ENCODE measurements at regions not wholly inside any gene's neighbourhood (a gene's known extent, or its start where the extent isn't known, plus 50 kb on each side); places are given as distances from the start of the nearest gene placed in this dataset.
"Not testable (repeated sequence)": the region's sequence is repeated elsewhere in the genome, so short reads cannot be mapped to it uniquely, and the experiment has no call there.

DNA sequence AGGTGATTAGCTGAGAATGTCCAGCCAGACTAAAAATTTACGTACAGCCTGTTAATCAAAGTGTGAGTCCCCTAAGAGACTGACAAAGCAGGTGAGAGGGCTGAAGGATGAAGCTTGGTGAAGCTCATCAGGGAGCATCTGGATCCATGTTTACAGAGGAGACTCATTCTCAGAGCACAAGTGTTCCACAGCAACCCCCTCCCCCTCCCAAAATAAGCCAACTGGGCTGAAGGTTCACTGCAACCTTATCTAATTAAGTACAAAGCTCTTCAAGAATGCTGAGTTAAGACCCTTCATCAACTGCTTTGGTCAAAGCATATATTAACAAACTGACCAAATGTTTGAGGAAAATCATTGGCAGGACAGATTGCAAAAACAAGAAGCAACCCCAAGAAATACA is 262.6 kb upstream of the ZNF385D start:
- CTCF ChIA-PET, result no interaction called here
- H3K27ac Mint-ChIP-seq, result no peak overlapping the region

GRCh38 chr3:22016197-22016596 is 265.2 kb upstream of the ZNF385D start:
- intact Hi-C loops (cut with micrococcal nuclease), result no loop called here
- no peak for DNase-seq
- CTCF ChIA-PET, result no interaction called here
- Mint-ChIP-seq H3K27me3 (ENCODE audit: low read depth) (no peaks in the 10 kb centered on the region), H3K36me3 (ENCODE audit: low read depth) (no peaks in the 10 kb centered on the region), H3K27ac (no peak overlapping the region), H3K9me3 (peaks cover 1% of the 10 kb centered on the region), H3K4me3 (no peak overlapping the region), H3K4me1 (ENCODE audit: low read depth) (no peaks in the 10 kb centered on the region)

More for the DNA sequence above, 262.6 kb upstream of the ZNF385D start:
- DNase-seq, result no peak
- Mint-ChIP-seq H3K4me3 (no peak overlapping the region), H3K4me1 (ENCODE audit: low read depth) (no peaks in the 10 kb centered on the region), H3K36me3 (ENCODE audit: low read depth) (no peaks in the 10 kb centered on the region), H3K9me3 (no peaks in the 10 kb centered on the region), H3K27me3 (ENCODE audit: low read depth) (no peaks in the 10 kb centered on the region)
- intact Hi-C loops (cut with micrococcal nuclease), result no loop called here

GRCh38 chr3:22024638-22025037 is 273.6 kb upstream of the ZNF385D start:
- CTCF ChIA-PET, result interaction anchor here (0.6 kb wide), 1 partner anchor 688 kb away, joined by 3 read pairs; no protein-coding TSS in a partner anchor
- H3K27ac Mint-ChIP-seq; intact Hi-C loops (cut with micrococcal nuclease); H3K4me3 Mint-ChIP-seq; H3K4me1 Mint-ChIP-seq (ENCODE audit: low read depth); DNase-seq; H3K36me3 Mint-ChIP-seq (ENCODE audit: low read depth); H3K27me3 Mint-ChIP-seq (ENCODE audit: low read depth); H3K9me3 Mint-ChIP-seq: not testable (repeated sequence)

DNA sequence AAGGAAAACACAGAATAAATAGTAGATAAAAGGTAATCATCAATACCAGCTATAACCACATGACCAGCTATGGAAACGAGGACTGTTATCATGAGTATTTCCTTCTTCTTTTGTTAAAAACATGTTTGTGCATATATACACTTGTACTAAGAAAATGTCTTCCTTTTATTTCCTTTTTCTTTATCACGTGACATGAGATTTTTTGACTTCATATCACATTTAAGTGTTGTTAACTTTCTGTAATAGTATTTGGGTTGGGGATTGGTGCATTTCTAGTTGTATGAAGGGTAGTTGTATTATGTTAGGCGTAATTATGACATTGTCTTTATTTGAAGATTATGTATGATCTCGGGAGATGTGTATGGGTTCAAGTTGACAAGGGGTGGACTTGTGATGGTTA is 278.5 kb upstream of the ZNF385D start:
- no peak for DNase-seq
- Mint-ChIP-seq H3K4me1 (ENCODE audit: low read depth) (no peaks in the 10 kb centered on the region), H3K27me3 (ENCODE audit: low read depth) (no peaks in the 10 kb centered on the region), H3K27ac (no peak overlapping the region), H3K9me3 (peaks cover 16% of the 10 kb centered on the region), H3K36me3 (ENCODE audit: low read depth) (no peaks in the 10 kb centered on the region), H3K4me3 (no peak overlapping the region)
- CTCF ChIA-PET, result no interaction called here
- intact Hi-C loops (cut with micrococcal nuclease), result no loop called here

DNA sequence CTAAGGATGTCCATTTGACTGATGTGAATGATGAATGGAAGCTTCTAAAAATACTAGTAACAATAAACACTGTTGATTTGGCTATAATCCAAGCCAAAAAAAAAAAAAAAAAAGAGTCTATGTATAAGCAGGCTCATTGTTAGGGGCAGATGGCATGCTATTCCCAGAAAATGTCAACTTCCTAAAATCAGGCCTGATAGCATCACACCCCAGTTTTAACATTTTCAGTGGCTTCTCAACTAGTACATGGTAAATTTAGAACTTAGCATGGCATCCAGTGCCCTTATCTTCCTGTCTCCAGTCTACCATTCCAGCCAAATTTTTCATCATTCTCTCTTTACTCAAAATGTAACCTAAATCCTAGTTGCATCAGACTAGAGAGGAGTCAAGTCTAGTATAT is 288.2 kb upstream of the ZNF385D start:
- Mint-ChIP-seq H3K4me1 (ENCODE audit: low read depth) (no peaks in the 10 kb centered on the region), H3K27me3 (ENCODE audit: low read depth) (no peaks in the 10 kb centered on the region), H3K36me3 (ENCODE audit: low read depth) (no peaks in the 10 kb centered on the region), H3K9me3 (peaks cover 3% of the 10 kb centered on the region), H3K4me3 (no peak overlapping the region), H3K27ac (no peak overlapping the region)
- intact Hi-C loops (cut with micrococcal nuclease), result no loop called here
- DNase-seq, result no peak
- CTCF ChIA-PET, result interaction anchor here (0.7 kb wide), 1 partner anchor 177 kb away, joined by 3 read pairs; no protein-coding TSS in a partner anchor

GRCh38 chr3:22040150-22040549 is 289.1 kb upstream of the ZNF385D start:
- no peak for DNase-seq
- CTCF ChIA-PET, result no interaction called here
- no peaks in the 10 kb centered on the region for H3K36me3 Mint-ChIP-seq (ENCODE audit: low read depth)
- no peak overlapping the region for H3K4me3 Mint-ChIP-seq
- intact Hi-C loops (cut with micrococcal nuclease), result no loop called here
- H3K4me1 Mint-ChIP-seq (ENCODE audit: low read depth), result no peaks in the 10 kb centered on the region
- H3K27ac Mint-ChIP-seq, result no peak overlapping the region
- H3K9me3 Mint-ChIP-seq, result peaks cover 3% of the 10 kb centered on the region
- no peaks in the 10 kb centered on the region for H3K27me3 Mint-ChIP-seq (ENCODE audit: low read depth)

GRCh38 chr3:22045882-22046281 is 294.9 kb upstream of the ZNF385D start:
- no peak overlapping the region for H3K27ac Mint-ChIP-seq
- intact Hi-C loops (cut with micrococcal nuclease), result no loop called here
- CTCF ChIA-PET, result no interaction called here
- H3K4me3 Mint-ChIP-seq, result no peak overlapping the region
- H3K36me3 Mint-ChIP-seq (ENCODE audit: low read depth), result no peaks in the 10 kb centered on the region
- H3K27me3 Mint-ChIP-seq (ENCODE audit: low read depth), result no peaks in the 10 kb centered on the region
- DNase-seq, result no peak
- peaks cover 3% of the 10 kb centered on the region for H3K9me3 Mint-ChIP-seq
- no peaks in the 10 kb centered on the region for H3K4me1 Mint-ChIP-seq (ENCODE audit: low read depth)

DNA sequence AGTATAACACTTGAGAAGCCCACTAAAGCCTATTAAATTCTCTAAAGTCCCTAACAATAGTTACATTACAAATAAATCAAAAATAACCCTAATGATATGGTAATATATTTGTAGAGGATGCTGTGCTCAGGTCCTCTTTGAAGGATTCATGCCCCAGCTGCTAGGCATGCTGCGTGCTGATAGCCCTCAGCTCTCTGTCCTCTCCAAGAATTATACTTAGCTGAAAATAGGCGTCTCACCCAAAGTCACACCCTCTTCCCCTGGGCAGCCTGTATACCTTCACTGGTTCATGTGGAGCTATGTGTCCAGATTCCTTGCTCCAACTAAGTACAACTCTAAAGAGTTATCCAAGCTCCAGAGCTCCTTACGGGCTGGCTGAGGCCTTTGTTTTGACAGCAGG is 312.5 kb upstream of the ZNF385D start:
- H3K9me3 Mint-ChIP-seq, result peaks cover 6% of the 10 kb centered on the region
- H3K4me1 Mint-ChIP-seq (ENCODE audit: low read depth), result no peaks in the 10 kb centered on the region
- H3K36me3 Mint-ChIP-seq (ENCODE audit: low read depth), result no peaks in the 10 kb centered on the region
- no peak overlapping the region for H3K27ac Mint-ChIP-seq
- H3K27me3 Mint-ChIP-seq (ENCODE audit: low read depth), result no peaks in the 10 kb centered on the region
- CTCF ChIA-PET, result no interaction called here
- no peak for DNase-seq
- intact Hi-C loops (cut with micrococcal nuclease), result no loop called here
- no peak overlapping the region for H3K4me3 Mint-ChIP-seq

DNA sequence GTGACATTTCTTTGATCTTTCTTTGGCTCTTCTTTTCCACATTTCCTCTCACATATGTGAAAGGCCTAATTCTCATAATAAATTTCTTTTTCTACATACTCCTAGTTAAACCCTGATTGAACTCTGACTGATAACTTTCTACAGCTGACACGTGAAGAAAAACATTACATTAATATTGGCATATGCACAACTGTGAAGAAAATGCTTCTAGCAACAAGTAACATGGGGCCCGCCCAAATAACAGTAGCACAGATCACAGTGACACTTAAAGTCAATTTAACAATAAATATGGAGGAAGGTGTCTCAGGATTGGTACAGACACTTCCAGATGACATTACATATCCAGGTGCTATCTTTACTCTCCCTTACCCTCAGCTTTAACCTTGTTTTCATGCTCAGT is 317.6 kb upstream of the ZNF385D start:
- Mint-ChIP-seq H3K4me3 (no peak overlapping the region), H3K27ac (no peak overlapping the region), H3K27me3 (ENCODE audit: low read depth) (no peaks in the 10 kb centered on the region), H3K36me3 (ENCODE audit: low read depth) (no peaks in the 10 kb centered on the region), H3K9me3 (peaks cover 8% of the 10 kb centered on the region), H3K4me1 (ENCODE audit: low read depth) (no peaks in the 10 kb centered on the region)
- no peak for DNase-seq
- CTCF ChIA-PET, result no interaction called here
- intact Hi-C loops (cut with micrococcal nuclease), result no loop called here

DNA sequence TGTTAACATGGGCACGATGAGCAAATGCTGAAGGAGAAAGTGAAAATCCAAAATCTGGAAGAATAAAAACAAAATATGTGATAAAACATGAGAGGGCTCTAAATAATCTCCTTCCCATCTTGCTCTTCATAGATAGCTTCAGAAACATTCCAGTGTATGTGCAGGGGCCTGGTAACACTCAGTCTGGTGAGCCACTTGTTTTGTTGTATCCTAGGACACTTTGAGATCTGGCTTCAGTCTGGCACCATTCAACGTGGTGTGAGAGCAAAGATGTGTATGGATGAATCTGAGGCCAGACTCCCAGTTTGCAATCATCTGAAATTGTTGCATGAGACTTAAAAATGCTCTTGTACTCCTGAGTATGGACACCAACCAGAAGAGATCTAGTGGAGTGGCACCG is 337.2 kb upstream of the ZNF385D start:
- Mint-ChIP-seq H3K27me3 (ENCODE audit: low read depth) (no peaks in the 10 kb centered on the region), H3K4me1 (ENCODE audit: low read depth) (no peaks in the 10 kb centered on the region), H3K4me3 (no peak overlapping the region), H3K9me3 (no peaks in the 10 kb centered on the region), H3K27ac (no peak overlapping the region), H3K36me3 (ENCODE audit: low read depth) (no peaks in the 10 kb centered on the region)
- intact Hi-C loops (cut with micrococcal nuclease), result loop anchor here (2.0 to 5.0 kb wide), 3 partner anchors 29 to 873 kb away; no protein-coding TSS in a partner anchor
- CTCF ChIA-PET, result no interaction called here
- DNase-seq, result no peak

DNA sequence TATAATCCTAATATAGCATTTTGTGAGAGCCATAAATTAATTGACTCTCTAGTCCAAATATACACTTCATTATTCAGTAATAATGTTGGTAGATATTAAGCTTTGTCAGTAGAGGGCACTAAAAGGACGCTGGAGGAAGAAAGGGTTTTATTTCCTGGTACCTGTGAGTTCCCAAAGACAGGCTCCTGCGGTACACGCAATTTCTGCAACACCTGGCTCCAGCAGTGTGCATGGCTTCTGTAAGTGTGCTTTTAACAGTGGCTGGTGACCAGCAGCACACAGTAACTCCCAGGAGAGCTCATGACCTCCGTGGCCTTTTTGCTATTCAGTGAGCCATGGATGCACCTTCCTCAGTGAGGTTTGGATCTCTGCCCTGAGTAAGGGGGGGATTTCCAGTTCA is 338.3 kb upstream of the ZNF385D start:
- no peak overlapping the region for H3K4me3 Mint-ChIP-seq
- intact Hi-C loops (cut with micrococcal nuclease), result loop anchor here (2.0 to 5.0 kb wide), 3 partner anchors 28 to 872 kb away; no protein-coding TSS in a partner anchor
- H3K27ac Mint-ChIP-seq, result no peak overlapping the region
- no peaks in the 10 kb centered on the region for H3K36me3 Mint-ChIP-seq (ENCODE audit: low read depth)
- no peaks in the 10 kb centered on the region for H3K4me1 Mint-ChIP-seq (ENCODE audit: low read depth)
- H3K27me3 Mint-ChIP-seq (ENCODE audit: low read depth), result no peaks in the 10 kb centered on the region
- CTCF ChIA-PET, result interaction anchor here (2.5 kb wide), 1 partner anchor 27 kb away, joined by 11 read pairs; no protein-coding TSS in a partner anchor
- H3K9me3 Mint-ChIP-seq, result no peaks in the 10 kb centered on the region
- DNase-seq, result peak; percentile 5

- intact Hi-C loops (cut with micrococcal nuclease), result no loop called here
- H3K27me3 Mint-ChIP-seq (ENCODE audit: low read depth), result no peaks in the 10 kb centered on the region
- CTCF ChIA-PET, result interaction anchor here (2.5 kb wide), 1 partner anchor 25 kb away, joined by 11 read pairs; no protein-coding TSS in a partner anchor
- no peaks in the 10 kb centered on the region for H3K4me1 Mint-ChIP-seq (ENCODE audit: low read depth)
- no peak overlapping the region for H3K27ac Mint-ChIP-seq
- no peaks in the 10 kb centered on the region for H3K9me3 Mint-ChIP-seq
- no peak for DNase-seq
- no peaks in the 10 kb centered on the region for H3K36me3 Mint-ChIP-seq (ENCODE audit: low read depth)
- no peak overlapping the region for H3K4me3 Mint-ChIP-seq
These were observed 340.3 kb upstream of the ZNF385D start for GRCh38 chr3:22091329-22091728.

DNA sequence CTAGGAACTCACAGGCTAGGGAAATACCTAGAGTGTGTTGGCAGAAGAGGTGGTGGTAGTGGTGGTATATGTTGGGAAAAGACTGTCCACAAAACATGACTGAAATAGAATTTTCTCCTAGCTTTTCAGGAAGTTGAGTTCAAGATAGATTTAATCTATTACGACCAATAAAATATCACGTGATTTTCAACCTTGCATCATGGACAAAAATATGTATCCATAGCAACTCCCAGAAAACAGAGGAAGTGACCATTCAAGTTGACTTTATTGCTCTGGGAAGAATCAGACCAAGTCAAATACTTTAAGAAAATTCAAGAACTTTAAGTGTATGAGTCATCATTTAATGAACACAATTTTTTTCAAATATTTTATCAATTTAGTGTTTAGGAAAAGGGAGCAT is 347.0 kb upstream of the ZNF385D start:
- Mint-ChIP-seq H3K4me1 (ENCODE audit: low read depth) (no peaks in the 10 kb centered on the region), H3K27me3 (ENCODE audit: low read depth) (no peaks in the 10 kb centered on the region), H3K4me3 (no peak overlapping the region), H3K27ac (no peak overlapping the region), H3K36me3 (ENCODE audit: low read depth) (no peaks in the 10 kb centered on the region), H3K9me3 (no peaks in the 10 kb centered on the region)
- CTCF ChIA-PET, result interaction anchor here (0.6 kb wide), 1 partner anchor 9 kb away, joined by 4 read pairs; no protein-coding TSS in a partner anchor
- DNase-seq, result no peak
- intact Hi-C loops (cut with micrococcal nuclease), result no loop called here

- Mint-ChIP-seq H3K9me3 (no peaks in the 10 kb centered on the region), H3K36me3 (ENCODE audit: low read depth) (no peaks in the 10 kb centered on the region), H3K4me3 (no peak overlapping the region), H3K27ac (no peak overlapping the region), H3K27me3 (ENCODE audit: low read depth) (no peaks in the 10 kb centered on the region), H3K4me1 (ENCODE audit: low read depth) (no peaks in the 10 kb centered on the region)
- no peak for DNase-seq
- CTCF ChIA-PET, result no interaction called here
- intact Hi-C loops (cut with micrococcal nuclease), result no loop called here
These were observed 350.3 kb upstream of the ZNF385D start for GRCh38 chr3:22101351-22101750.
